Stomach (tissue), 8 donors: ENCODE measurements at regions not wholly inside any gene's neighbourhood (a gene's known extent, or its start where the extent isn't known, plus 50 kb on each side); places are given as distances from the start of the nearest gene placed in this dataset.

Experiments used
- DNase-seq, 2 donors: peaks; one replicate each; pipeline versions ENCODE4 v3.0.0 to v3.0.0-alpha.2; 2013 to 2019
- H3K27ac ChIP-seq, 5 donors: fragments of 200-600 bp in 4 of 5; sonication (generic) in 4 of 5; one replicate each; pipeline ENCODE4 v1.5.1; 2013 to 2019; ENCODE audit warnings: mild to moderate bottlenecking in 1 of 5, moderate library complexity in 1 of 5
- H3K27me3 ChIP-seq, 3 donors: fragments of 200-600 bp; sonication (generic); one replicate each; pipeline ENCODE4 v1.5.1; 2017 to 2019; ENCODE audit warnings: mixed run types in 1 of 3
- H3K36me3 ChIP-seq, 4 donors: fragments of 200-600 bp; sonication (generic); 1 replicate in 3 of 4; 2 replicates in 1 of 4; pipeline ENCODE4 v1.5.1; 2016 to 2019
- H3K4me1 ChIP-seq, 4 donors: fragments of 200-600 bp; sonication (generic); one replicate each; pipeline ENCODE4 v1.5.1; 2016 to 2019
- H3K4me3 ChIP-seq, 4 donors: fragments of 200-600 bp; sonication (generic) in 3 of 4; one replicate each; pipeline ENCODE4 v1.5.1; 2016 to 2019; ENCODE audit warnings: mild to moderate bottlenecking in 1 of 4
- H3K9me3 ChIP-seq, 4 donors: fragments of 200-600 bp; sonication (generic); one replicate each; pipeline ENCODE4 v1.5.1; 2016 to 2019
- CTCF ChIP-seq, 7 experiments: fragments of 450-650 bp in 4 of 7; fragments of 200-600 bp in 3 of 7; sonication (generic) in 3 of 7; IDR thresholded peaks; one replicate each; pipeline ENCODE4 v1.5.1; 2016 to 2019; ENCODE audit warnings: antibody characterized with exemption in 7 of 7, control low read depth in 2 of 7, mild to moderate bottlenecking in 1 of 7
- EP300 ChIP-seq: sonication (generic); formaldehyde crosslinking; IDR thresholded peaks from one replicate; pipeline ENCODE4 v1.6.1; 2017; ENCODE audit warnings: antibody characterized with exemption
- POLR2A ChIP-seq, 4 donors: fragments of 450-650 bp; IDR thresholded peaks; one replicate each; pipeline ENCODE4 v1.6.1; 2016; ENCODE audit warnings: antibody characterized with exemption in 4 of 4, control low read depth in 2 of 4, mild to moderate bottlenecking in 1 of 4, moderate library complexity in 1 of 4
- POLR2AphosphoS5 ChIP-seq, 3 donors: sonication (generic); formaldehyde crosslinking; IDR thresholded peaks; one replicate each; pipeline ENCODE4 v1.6.1; 2016; ENCODE audit warnings: antibody characterized with exemption in 3 of 3
- WGBS, 5 donors: extraction: QIAGEN DNeasy Blood & Tissue Kit in 3 of 5; methylation state at CpG; one replicate each; pipeline versions ENCODE4 v1.1.5 to v1.1.7; 2013 to 2018; 5-methylcytosine and 5-hydroxymethylcytosine counted together
- intact Hi-C: fragments of 100-400 bp; cut with DNase I; formaldehyde crosslinking; loops from one replicate; pipeline ENCODE4 v1.15.1; 2023; ENCODE audit warnings: low total_unique reads
- donor health status: healthy with polysubstance abuse.
- donor health status: Bipolar disorder and iron deficiency.
- donor health status: healthy.

- no peak for DNase-seq
- Histone ChIP-seq H3K27me3 (no peaks in the 10 kb centered on the region), H3K36me3 (no peaks in the 10 kb centered on the region), H3K4me1 (no peaks in the 10 kb centered on the region), H3K9me3 (peaks cover 0 to 7% (median 0%) of the 10 kb centered on the region in 4 donors), H3K27ac (no peak overlapping the region), H3K4me3 (no peak overlapping the region)
- TF ChIP-seq POLR2AphosphoS5 (IDR thresholded peaks at IDR 0.05) (no peak), POLR2A (IDR thresholded peaks at IDR 0.05) (no peak), CTCF (IDR thresholded peaks at IDR 0.05) (no peak), EP300 (no peak)
- 73 to 82% (median 75%) methylated on average over 5 of the region's 5 CpGs for WGBS, 5 donors
- intact Hi-C loops, result no loop called here
Measured at GRCh38 chr3:158983216-158984099, 181.6 kb downstream of the MFSD1 start.

GRCh38 chr3:158991146-158991705, 189.4 kb downstream of the MFSD1 start:
- H3K9me3 ChIP-seq, result peaks cover 0 to 7% (median 0%) of the 10 kb centered on the region in 4 donors
- intact Hi-C loops, result no loop called here
- H3K27me3 ChIP-seq, result no peaks in the 10 kb centered on the region
- DNase-seq, result peak; percentile 65 to 69
- no peak overlapping the region for H3K27ac ChIP-seq
- H3K36me3 ChIP-seq, result no peaks in the 10 kb centered on the region
- H3K4me3 ChIP-seq, result no peak overlapping the region
- WGBS, 5 donors, result 10 to 43% (median 21%) methylated on average over 6 of the region's 6 CpGs
- no peak for TF ChIP-seq EP300
- TF ChIP-seq POLR2A (IDR thresholded peaks at IDR 0.05), result no peak
- peaks cover 0 to 4% (median 0%) of the 10 kb centered on the region in 4 donors for H3K4me1 ChIP-seq

- no peaks in the 10 kb centered on the region for H3K36me3 ChIP-seq
- intact Hi-C loops, result no loop called here
- TF ChIP-seq POLR2A (IDR thresholded peaks at IDR 0.05) (no peak), POLR2AphosphoS5 (IDR thresholded peaks at IDR 0.05) (no peak), CTCF (IDR thresholded peaks at IDR 0.05) (no peak), EP300 (no peak)
- no peaks in the 10 kb centered on the region for H3K27me3 ChIP-seq
- DNase-seq, result no peak
- H3K4me1 ChIP-seq, result peaks cover 0 to 4% (median 0%) of the 10 kb centered on the region in 4 donors
- H3K4me3 ChIP-seq, result no peak overlapping the region
- H3K27ac ChIP-seq, result no peak overlapping the region
- no peaks in the 10 kb centered on the region for H3K9me3 ChIP-seq
Measured at GRCh38 chr3:158992463-158992862, 190.6 kb downstream of the MFSD1 start.

GRCh38 chr3:158994386-158994785, 192.5 kb downstream of the MFSD1 start:
- TF ChIP-seq POLR2A (IDR thresholded peaks at IDR 0.05) (no peak), CTCF (IDR thresholded peaks at IDR 0.05) (no peak), POLR2AphosphoS5 (IDR thresholded peaks at IDR 0.05) (no peak), EP300 (no peak)
- H3K4me1 ChIP-seq, result peaks cover 0 to 4% (median 0%) of the 10 kb centered on the region in 4 donors
- intact Hi-C loops, result no loop called here
- WGBS, 5 donors, result 62 to 70% (median 66%) methylated on average over 4 of the region's 4 CpGs
- H3K9me3 ChIP-seq, result no peaks in the 10 kb centered on the region
- no peaks in the 10 kb centered on the region for H3K27me3 ChIP-seq
- no peaks in the 10 kb centered on the region for H3K36me3 ChIP-seq
- no peak overlapping the region for H3K4me3 ChIP-seq
- no peak overlapping the region for H3K27ac ChIP-seq
- DNase-seq, result no peak

GRCh38 chr3:159001711-159002110, 199.9 kb downstream of the MFSD1 start:
- H3K27ac ChIP-seq, result no peak overlapping the region
- 81 to 91% (median 84%) methylated on average over 1 of the region's 1 CpG for WGBS, 5 donors
- no peak overlapping the region for H3K4me3 ChIP-seq
- no peaks in the 10 kb centered on the region for H3K4me1 ChIP-seq
- no peak for TF ChIP-seq CTCF (IDR thresholded peaks at IDR 0.05)
- no peak for TF ChIP-seq POLR2A (IDR thresholded peaks at IDR 0.05)
- DNase-seq, result no peak
- intact Hi-C loops, result no loop called here
- no peaks in the 10 kb centered on the region for H3K9me3 ChIP-seq
- no peaks in the 10 kb centered on the region for H3K36me3 ChIP-seq
- no peaks in the 10 kb centered on the region for H3K27me3 ChIP-seq
